Transverse colon (tissue), 4 donors: ENCODE measurements at regions not wholly inside any gene's neighbourhood (a gene's known extent, or its start where the extent isn't known, plus 50 kb on each side); places are given as distances from the start of the nearest gene placed in this dataset.

Experiments used
- POLR2A ChIP-seq: fragments of 450-650 bp; IDR thresholded peaks from one replicate; pipeline ENCODE4 v1.6.1; 2016; ENCODE audit warnings: antibody characterized with exemption, mild to moderate bottlenecking, moderate library complexity
- POLR2AphosphoS5 ChIP-seq, 3 donors: sonication (generic); formaldehyde crosslinking; IDR thresholded peaks; one replicate each; pipeline ENCODE4 v1.6.1; 2016; ENCODE audit warnings: antibody characterized with exemption in 3 of 3
- TF ChIP-seq, protein P1 (sequence below), 5 experiments: fragments of 200-600 bp in 3 of 5; fragments of 450-650 bp in 2 of 5; sonication (generic) in 3 of 5; IDR thresholded peaks; 1 replicate in 2 of 5; 2 replicates in 3 of 5; pipeline ENCODE4 v1.5.1; 2016 to 2017; ENCODE audit warnings: antibody characterized with exemption in 5 of 5, inconsistent platforms in 3 of 5, mild to moderate bottlenecking in 2 of 5, moderate library complexity in 1 of 5

DNA sequence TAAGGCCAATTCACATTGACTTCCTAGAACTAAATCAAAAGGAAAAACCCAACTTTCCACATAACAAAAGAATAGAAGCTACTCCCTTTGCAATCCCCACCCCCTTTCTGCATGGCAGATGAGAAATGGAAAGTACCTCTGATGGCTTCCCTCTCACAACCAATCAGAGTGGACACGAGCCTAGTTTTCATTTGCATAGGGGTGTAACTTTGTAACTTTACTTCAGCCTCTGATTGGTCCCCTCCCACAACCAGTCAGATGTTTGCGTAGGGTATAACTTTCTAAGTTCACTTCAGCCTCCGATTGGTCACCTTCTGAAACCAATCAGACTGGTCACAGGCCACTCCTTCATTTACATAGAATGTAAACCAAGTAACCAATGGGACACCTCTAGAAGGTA, 328.5 kb downstream of the CDH26 start:
- TF ChIP-seq, protein P1, sequence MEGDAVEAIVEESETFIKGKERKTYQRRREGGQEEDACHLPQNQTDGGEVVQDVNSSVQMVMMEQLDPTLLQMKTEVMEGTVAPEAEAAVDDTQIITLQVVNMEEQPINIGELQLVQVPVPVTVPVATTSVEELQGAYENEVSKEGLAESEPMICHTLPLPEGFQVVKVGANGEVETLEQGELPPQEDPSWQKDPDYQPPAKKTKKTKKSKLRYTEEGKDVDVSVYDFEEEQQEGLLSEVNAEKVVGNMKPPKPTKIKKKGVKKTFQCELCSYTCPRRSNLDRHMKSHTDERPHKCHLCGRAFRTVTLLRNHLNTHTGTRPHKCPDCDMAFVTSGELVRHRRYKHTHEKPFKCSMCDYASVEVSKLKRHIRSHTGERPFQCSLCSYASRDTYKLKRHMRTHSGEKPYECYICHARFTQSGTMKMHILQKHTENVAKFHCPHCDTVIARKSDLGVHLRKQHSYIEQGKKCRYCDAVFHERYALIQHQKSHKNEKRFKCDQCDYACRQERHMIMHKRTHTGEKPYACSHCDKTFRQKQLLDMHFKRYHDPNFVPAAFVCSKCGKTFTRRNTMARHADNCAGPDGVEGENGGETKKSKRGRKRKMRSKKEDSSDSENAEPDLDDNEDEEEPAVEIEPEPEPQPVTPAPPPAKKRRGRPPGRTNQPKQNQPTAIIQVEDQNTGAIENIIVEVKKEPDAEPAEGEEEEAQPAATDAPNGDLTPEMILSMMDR (IDR thresholded peaks at IDR 0.05) = no peak
- no peak for TF ChIP-seq POLR2A
- no peak for TF ChIP-seq POLR2AphosphoS5 (IDR thresholded peaks at IDR 0.05)
